Superior temporal gyrus (tissue), 1 donor: ENCODE measurements at regions not wholly inside any gene's neighbourhood (a gene's known extent, or its start where the extent isn't known, plus 50 kb on each side); places are given as distances from the start of the nearest gene placed in this dataset.

ENCODE experiments used
- DNase-seq: peaks from one replicate; pipeline ENCODE4 v3.0.0-alpha.2; 2016; ENCODE audit errors: extremely low spot score

- DNase-seq: no peak
Measured at GRCh38 chr1:90201467-90202358, 206.8 kb downstream of the ZNF326 start.

- no peak for DNase-seq
Measured at GRCh38 chr1:90200646-90201205, 205.8 kb downstream of the ZNF326 start.

GRCh38 chr1:90198616-90199332, 203.9 kb downstream of the ZNF326 start:
- DNase-seq: no peak

GRCh38 chr1:90193116-90193515, 198.2 kb downstream of the ZNF326 start:
- DNase-seq: no peak

- no peak for DNase-seq
Measured at GRCh38 chr1:90192408-90192807, 197.5 kb downstream of the ZNF326 start.

GRCh38 chr1:90190523-90190922, 195.6 kb downstream of the ZNF326 start:
- DNase-seq: no peak

- no peak for DNase-seq
Measured at GRCh38 chr1:90189889-90190288, 195.0 kb downstream of the ZNF326 start.

GRCh38 chr1:90187323-90187585, 192.3 kb downstream of the ZNF326 start:
- DNase-seq: no peak

GRCh38 chr1:90186506-90187322, 191.8 kb downstream of the ZNF326 start:
- no peak for DNase-seq

- DNase-seq: no peak
Measured at GRCh38 chr1:90176530-90176929, 181.6 kb downstream of the ZNF326 start.

GRCh38 chr1:90175490-90176167, 180.7 kb downstream of the ZNF326 start:
- no peak for DNase-seq

GRCh38 chr1:90174246-90174645, 179.3 kb downstream of the ZNF326 start:
- DNase-seq: no peak

- no peak for DNase-seq
Measured at GRCh38 chr1:90162216-90162615, 167.3 kb downstream of the ZNF326 start.

GRCh38 chr1:90161625-90162024, 166.7 kb downstream of the ZNF326 start:
- no peak for DNase-seq

- DNase-seq: no peak
Measured at GRCh38 chr1:90155721-90156487, 161.0 kb downstream of the ZNF326 start.

- DNase-seq: no peak
Measured at GRCh38 chr1:90154711-90155110, 159.8 kb downstream of the ZNF326 start.

GRCh38 chr1:90149101-90149500, 154.2 kb downstream of the ZNF326 start:
- no peak for DNase-seq

GRCh38 chr1:90147093-90147492, 152.2 kb downstream of the ZNF326 start:
- no peak for DNase-seq

GRCh38 chr1:90144820-90145219, 149.9 kb downstream of the ZNF326 start:
- DNase-seq: no peak

GRCh38 chr1:90143591-90143990, 148.7 kb downstream of the ZNF326 start:
- DNase-seq: no peak

GRCh38 chr1:90142697-90143096, 147.8 kb downstream of the ZNF326 start:
- no peak for DNase-seq
